NCI-H82 treated with DMSO at 0.1 percent for 48 hours (cell line): ENCODE measurements at regions not wholly inside any gene's neighbourhood (a gene's known extent, or its start where the extent isn't known, plus 50 kb on each side); places are given as distances from the start of the nearest gene placed in this dataset.
"Not testable (repeated sequence)": the region's sequence is repeated elsewhere in the genome, so short reads cannot be mapped to it uniquely, and the experiment has no call there.

Experiments used
- DNase-seq: peaks from one replicate; lab custom pipeline; 2025; ENCODE audit not compliant: unreplicated experiment; lab: John Stamatoyannopoulos, UW

DNA sequence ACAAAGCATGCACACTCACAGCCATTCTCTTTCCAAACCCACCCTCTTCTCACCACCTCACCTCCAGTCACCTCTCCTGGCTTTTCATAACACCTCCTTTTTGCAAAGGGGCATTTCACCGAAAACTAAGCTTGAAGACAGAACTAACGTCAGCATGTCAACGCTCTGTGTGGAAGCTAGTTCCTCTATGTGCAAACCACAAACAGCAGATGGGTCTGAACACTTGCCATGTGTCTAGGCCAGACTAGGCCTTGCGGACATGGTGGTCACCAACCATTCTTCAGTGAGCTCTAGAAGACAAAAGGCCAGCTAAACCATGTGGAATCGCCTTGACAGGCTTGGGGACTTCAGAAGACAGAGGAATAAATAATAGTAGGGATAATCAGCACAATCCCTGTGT lies 148.5 kb downstream of the TXNL1 start:
- no peak for DNase-seq

DNA sequence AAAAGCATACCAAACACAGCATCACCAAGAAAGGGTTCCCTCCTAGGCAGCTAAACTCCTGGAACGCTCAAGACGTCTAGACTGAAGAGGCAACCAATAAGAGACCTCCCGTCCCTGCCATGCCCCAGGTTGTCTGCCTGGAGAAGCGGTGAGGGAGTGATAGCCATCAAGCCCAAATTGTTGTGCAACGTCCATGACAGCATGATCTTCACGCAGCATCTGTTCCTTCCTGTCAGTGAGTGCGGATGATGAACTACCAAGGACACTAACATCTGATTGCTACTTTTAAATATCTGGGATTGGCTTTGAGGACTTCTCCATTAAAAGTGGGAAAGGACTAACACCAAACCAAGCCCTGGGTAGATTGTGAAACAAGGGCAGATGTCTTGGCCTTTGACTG lies 149.7 kb downstream of the TXNL1 start:
- no peak for DNase-seq

DNA sequence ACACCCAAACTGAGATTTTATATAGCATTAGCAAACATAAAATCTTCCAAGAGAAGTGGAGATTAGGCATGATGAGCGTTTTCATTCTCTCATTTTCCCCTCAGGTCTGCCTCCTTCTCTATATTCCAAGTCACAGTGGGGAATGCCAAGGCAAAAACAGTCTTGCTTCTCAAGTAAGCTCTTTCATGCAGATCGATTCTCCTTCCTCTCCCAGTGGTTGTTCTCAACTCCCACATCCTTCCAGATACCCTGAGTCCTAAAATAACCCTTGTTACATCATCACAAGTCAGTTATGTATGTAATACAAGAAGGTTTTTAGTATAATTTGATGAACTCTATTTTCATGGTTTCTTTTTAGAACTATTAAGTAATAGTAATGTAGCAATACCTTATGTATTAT lies 150.6 kb downstream of the TXNL1 start:
- no peak for DNase-seq

DNA sequence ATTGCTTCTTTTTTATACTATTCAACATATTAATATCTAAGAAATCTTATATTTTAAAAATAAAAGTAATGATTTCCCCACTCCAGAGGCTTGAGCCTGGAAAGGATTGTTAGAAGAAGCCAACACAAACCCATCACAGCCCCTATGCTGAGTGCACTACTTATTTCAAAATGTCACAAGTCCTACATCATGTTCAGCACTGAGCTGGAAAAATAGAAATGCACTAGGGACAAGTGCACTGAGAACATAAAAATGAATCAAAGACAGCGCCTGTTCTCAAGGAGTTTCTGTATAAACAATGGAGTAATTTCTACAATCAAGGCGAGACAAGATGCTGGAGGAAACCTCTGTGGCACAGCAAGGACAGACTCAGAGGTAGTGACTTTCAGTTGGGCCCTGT lies 155.0 kb downstream of the TXNL1 start:
- no peak for DNase-seq

DNA sequence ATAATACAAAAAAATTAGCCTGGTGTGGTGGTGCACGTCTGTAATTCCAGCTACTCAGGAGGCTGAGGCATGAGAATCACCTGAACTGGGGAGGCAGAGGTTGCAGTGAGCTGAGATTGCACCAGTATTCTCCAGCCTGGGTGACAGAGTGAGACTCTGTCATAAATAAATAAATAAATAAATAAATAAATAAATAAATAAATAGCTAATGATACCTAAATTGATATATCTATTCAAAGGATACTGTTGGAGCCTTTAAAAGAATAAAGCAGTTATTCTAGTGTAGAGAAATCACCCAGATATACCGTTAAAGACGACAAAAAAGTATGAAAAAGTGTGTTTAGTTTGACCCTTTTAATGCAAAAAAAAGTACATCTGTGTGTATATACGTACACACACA lies 155.6 kb downstream of the TXNL1 start:
- DNase-seq, result not testable (repeated sequence)

DNA sequence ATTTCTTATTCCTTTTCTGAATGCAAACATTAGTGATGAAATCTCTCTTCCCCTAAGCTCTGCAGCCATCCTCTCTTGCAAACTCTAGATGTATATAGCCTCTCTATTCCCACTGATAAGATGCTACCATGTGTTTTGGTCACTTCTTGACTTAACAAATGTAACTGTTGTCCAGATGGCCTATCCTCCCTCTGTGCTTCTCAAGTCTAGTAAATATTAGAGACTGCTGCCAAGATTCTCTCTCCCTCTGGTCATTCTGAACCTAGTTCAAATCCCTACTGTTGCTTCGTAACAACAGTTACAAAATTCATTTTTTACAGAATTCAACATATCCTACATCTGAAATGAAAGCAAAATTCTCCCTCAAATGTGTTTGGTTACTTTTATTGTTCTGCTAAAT lies 156.6 kb downstream of the TXNL1 start:
- no peak for DNase-seq

DNA sequence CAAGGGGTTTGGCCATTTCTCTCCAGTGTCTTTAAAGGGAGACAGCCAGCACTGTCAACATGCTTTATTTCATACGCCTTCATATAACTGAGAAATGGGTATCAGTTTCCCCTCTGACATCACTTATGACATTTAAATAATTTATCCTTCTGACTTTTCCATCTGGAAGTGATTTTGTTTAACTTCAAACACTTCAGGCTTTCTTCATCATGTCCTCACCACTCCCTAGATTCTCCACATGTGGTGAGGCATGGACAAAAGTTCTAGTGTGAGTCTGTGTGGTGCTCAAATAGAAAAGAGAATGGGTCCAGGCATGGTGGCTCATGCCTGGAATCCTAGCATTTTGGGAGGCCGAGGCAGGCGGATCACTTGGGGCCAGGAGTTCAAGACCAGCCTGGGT lies 158.6 kb downstream of the TXNL1 start:
- no peak for DNase-seq

DNA sequence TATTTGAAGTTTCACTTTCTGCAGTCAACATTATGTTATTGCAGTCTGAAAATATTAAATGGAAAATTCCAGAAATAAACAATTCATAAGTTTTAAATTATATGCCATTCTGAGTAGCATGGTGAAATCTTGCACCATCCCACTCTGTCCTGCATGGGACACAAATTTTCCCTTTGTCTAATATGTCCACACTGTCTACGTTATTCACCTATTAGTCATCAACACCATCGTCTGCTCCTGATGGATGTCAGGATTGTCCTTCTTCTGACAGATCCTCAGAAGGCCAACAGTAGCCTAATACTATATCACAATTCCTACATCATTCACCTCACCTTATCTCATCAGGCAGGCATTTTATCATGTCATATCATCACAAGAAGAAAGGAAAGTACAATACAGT lies 163.1 kb downstream of the TXNL1 start:
- no peak for DNase-seq

DNA sequence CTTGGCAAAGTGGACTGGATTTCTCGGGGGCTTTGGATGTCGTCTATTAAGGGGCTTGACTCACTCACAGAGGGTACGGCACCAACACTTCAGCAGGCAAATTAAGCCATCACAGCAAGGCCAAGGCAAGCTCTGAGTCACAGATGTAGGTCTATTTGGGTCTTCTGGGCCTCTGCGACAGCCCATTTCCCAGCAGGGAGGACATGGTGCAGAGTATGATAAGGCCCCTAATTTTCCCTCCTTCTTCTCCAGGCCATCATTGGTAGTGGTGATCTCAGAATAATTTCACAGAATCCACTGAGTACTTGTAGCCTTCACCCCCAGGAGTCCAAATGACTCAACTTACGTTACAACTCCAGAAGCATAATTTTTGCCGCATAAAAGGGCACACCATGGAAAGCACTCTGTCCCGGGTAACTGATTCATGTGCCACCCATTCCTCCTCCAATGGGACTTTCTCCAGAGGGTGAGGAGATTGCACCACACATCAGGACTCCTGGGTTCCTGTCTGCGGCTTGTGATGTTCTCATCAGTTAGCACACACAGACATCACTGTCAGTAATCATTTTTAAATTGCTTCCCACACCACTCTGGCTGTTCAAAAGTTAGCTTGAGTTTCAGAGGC lies 164.9 kb downstream of the TXNL1 start:
- no peak for DNase-seq

DNA sequence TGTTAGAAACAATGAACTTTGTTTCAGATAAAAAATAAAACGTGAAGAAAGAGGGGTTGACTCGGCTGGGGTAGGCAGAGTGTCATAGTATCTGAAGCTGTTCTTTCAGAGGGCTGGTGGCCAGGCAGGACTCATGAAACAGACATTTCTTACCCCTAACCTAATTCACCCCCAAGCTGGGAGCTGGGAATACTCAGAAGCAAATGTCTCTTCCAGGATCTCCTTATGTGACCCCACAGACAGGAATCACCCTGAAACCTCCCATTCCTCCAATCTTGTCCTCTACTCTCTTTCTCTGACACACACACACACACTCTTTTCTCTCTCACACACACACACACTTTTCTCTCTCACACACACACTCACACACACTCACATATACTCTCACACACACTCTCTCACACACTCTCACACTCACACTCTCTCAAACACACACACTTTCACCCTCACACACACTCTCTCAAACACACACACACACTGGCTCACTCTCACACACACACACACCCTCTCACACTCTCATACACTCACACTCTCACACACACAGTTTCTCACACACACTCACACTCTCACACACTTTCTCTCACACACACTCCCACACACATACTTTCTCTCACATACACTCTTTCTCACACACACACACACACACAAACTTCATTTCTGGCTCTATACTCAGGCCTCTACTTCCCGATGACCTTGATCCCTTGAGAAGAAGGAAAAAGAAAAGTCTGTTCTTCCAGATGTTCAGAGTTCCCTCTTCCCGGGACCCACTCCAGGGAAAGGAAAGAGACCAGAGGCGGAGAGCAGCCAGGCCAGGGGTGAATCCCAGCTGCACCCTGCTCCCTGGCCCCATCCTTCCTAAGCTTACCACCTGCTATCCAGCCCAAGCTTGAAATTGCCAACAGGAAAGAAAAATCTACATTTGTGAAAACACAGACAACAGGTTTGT lies 167.7 kb downstream of the TXNL1 start:
- no peak for DNase-seq

DNA sequence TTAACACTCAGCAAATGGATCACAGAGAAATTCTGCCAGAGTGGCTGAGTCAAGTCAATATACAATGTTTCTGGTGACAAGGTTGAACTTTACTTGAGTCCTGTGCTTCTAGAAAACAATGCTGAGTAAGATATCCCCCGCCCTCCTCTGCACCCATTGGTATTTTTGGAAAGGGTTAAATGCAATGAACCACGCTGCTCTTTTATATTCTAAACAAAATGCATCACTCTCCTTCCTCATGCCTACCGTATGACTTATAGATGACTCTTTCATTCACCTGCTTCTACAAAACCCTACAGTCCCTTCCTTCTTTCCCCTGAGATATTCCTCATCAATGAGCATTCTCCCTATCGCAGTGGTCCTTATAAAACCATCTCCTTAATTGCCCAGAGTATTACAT lies 168.8 kb downstream of the TXNL1 start:
- no peak for DNase-seq

DNA sequence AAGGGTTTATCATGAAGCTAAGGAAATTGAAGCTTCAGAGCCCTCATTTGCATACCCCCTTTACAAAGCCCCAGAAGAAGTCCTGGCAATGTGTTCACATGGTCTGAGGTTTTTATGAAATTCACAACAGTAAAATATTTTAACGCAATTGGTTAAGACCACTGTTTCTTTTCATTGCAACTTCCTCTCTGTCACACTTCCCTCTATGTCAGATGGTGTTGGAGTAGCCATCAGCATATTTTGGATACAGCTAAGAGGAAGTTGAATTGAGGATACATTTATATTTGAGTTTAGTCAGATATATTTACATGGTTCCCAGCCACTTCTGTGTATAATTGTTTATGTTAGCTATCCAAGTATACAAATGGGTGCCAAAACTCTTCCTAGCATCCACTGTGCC lies 170.0 kb downstream of the TXNL1 start:
- no peak for DNase-seq

DNA sequence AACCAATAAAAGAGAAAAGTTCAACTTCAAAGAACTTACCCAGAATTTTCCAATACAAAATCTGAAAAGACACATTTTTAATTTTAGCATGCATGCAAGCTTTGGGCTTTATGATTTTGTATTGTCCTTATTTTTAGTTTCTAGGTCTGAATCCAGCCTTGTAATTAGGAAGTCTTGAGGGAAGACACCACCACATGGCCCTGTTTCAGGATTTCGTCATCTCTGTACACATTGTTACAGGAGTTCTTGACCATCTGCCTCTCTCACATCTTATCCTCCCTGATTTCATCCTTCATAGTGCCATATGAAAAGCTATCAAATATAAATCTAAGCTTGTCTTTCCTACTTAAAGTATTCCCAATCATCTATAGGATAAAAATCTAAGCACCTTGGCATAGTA lies 176.1 kb downstream of the TXNL1 start:
- no peak for DNase-seq

DNA sequence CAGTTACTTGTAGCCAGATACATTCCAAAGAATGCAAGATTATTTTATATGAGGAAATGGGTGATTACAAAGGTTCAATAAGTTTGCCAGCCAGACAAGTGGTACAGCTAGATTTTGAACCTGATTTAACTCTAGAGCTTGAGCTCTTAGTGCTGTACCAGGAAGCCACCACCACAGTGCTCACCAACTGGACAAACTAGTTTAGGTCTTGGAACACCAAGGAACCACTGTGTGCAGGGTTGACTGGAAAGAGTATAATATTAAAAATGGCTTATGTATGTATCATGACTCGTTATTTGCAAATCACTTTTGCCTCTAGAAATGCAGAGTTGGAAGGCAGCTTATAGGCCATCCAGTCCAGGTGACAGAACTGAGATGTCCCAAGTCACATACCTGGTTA lies 177.2 kb downstream of the TXNL1 start:
- DNase-seq, result no peak

DNA sequence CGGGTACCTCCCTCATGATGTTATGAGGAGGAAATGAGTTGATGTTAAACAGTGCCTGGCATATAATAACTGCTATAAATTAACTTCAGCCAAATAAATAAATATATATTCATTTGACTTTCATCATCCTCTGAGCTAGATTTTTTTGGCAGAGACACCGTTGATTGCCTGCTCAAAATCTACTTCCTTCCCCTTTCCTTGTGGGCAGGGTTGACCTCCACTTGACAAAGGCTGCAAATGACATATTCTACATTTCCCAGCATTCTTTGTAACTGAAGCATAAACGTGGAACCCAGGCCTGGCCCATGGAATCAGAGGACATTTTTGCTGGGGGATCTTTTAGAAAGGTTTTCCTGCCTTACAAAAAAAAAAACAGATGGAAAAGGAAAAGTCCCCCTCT lies 177.8 kb downstream of the TXNL1 start:
- no peak for DNase-seq

DNA sequence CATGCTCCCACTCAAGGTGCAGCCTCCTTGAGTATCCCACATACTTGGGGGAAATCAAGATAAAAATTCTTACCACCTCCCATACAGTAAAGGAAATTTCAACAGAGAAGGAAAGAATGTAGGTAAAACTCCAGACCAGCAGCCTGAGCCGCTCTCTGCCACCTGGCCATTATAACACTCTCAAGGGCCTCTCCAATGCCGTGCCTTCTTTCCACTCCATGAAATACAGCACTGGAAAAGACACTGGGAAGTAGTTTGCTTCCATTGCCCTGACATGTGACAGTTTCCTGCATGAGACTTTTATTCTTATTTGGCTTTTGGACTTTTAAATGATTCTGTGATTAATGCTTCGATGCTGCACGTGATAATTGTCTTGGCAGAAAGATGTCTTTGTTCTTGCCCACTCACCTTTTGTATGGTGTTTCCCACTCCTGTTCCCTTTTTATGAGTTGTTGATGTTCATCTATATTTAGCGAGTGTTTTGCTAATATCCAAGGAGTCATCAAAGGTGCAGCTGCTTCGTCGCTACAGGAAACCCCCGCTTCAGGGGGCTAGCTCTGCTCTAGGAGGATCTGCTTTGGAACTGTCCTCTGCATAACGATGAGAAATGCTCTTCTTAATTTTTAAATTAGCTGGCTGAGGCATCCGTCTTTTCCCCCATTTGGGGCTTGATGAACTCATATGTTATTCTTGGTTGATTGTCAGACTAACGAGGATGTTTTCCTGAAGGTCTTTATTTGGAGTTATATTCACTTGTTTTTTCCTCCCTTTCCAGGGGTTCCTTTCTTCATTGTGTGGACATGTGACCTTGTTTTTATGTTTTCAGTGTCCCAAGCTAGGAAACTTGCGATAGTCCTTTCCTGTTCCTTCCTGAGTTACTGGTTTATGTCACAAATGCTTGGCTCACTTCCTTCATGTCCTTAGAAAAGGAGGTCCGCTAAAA lies 179.4 kb downstream of the TXNL1 start:
- no peak for DNase-seq

DNA sequence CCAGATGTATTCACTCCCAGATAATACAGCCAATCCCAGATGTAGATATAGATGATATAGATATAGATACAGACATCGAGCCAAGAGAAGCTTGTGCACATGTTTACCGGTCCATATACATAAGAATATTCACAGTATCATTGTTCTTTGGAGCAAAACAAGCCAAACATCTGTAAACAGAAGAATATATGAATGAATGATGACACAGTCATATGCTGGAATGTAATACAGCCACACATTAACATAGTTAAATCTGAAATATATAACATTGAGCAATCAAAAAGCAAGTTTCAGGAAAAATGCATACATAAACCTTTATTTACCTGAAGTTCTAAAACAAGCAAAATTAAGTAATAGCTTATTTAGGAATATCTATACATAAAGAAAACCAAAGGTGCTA lies 182.5 kb downstream of the TXNL1 start:
- no peak for DNase-seq

DNA sequence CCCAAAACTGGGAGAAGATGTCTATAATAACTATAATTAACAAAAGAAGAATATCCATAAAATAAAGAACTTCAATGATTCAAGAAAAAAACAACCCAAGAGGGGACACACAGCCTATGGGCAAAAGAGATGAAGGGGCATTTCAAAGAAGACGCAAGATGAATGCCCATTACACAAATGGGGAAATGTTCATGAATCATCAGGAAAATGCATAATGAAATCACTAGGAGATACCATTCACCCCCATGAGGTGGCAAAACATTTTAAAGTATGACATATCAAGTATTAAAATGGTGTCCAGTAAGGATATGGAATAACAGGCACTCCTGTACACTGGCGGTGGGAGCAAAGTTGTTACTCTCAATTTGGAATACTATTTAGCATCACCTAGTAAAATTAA lies 183.3 kb downstream of the TXNL1 start:
- no peak for DNase-seq

DNA sequence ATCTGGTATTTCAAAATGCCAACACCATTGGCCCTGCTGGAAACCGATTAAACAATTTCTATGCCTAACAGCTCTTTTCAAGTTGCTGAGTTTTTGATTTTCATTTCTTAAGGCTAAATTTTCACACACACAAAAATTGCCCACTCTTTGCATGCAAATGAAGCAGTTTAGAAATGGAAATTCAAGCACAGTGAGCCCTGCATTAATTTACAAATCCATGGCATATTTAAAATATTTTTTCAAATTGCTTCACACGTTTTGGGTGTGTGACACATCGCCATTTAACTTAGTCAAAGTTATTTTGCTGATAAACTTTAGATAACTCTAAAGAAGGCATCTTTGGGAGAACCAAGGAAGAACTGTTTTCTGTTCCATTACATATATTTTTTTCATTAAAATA lies 184.8 kb downstream of the TXNL1 start:
- DNase-seq, result no peak

DNA sequence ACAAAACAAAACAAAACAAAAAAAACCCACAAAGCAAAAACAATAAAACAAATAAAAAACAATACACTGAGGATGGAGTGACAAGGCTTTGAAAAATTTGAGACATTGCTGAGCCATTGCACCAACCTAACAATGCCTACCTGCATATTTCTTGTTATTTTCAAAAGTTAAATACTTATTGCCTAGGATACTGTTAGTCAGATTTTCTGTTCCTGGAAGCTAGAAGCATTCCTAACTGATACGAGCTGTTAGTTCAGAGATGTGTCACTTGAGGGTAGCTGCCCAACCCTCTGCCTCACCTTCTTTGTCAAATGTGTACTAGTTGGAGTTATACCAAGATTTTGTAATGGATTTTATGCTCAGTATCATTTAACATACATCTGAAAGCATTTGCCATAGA lies 187.2 kb downstream of the TXNL1 start:
- no peak for DNase-seq

DNA sequence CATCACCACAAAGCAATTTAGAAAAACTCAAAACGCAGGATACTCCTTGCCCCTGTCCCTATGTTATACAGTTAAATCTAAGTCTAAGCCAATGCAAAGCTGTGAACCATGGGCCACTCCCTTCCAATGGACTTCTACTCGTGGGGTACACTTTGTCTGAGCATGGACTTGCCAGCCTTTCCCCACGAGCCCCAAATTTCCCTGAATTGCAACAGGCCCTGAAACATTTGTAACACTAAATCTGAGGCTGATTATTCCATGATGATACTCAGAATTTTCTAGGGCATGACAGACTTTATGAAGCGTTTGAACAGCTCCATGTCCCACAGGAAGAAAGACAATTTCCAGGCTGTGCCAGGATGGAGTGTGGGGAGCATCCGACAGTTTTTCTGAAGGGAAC lies 189.6 kb downstream of the TXNL1 start:
- no peak for DNase-seq

DNA sequence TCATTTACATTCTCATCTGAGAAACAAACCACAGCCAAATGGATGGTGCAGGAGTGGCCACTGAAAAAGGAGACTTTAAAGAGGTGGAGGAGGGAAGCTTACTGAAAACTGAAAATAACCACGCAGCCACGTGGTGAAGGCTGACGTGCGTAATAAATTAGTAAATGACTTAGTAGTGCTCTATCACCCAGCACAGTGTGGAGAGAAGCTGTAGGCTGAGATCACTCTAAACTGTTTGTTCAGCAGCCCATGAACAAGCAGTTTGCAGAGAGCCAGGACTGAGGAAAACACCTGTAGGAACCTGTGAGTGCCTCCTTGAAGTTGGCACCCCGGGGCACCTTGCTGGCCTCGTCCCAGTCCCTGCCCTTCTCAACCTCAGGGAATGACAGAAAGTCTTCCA lies 193.0 kb downstream of the TXNL1 start:
- no peak for DNase-seq
